MM.1S (cell line): ENCODE measurements at regions not wholly inside any gene's neighbourhood (a gene's known extent, or its start where the extent isn't known, plus 50 kb on each side); places are given as distances from the start of the nearest gene placed in this dataset.

Experiments used
- CTCF ChIP-seq: fragments of 300-600 bp; sonication (generic); IDR thresholded peaks from 2 replicates; pipeline ENCODE4 v1.5.1; 2016; ENCODE audit warnings: antibody characterized with exemption, low read length, mixed read lengths
- EZH2 ChIP-seq: fragments of 300-600 bp; sonication (generic); optimal IDR thresholded peaks from 2 replicates; pipeline ENCODE3; 2017; ENCODE audit warnings: low read depth, mild to moderate bottlenecking, antibody characterized with exemption, low read length, mixed read lengths

- no peak for TF ChIP-seq EZH2
- no peak for TF ChIP-seq CTCF
Measured at GRCh38 chr15:85943791-85944190, 135.9 kb upstream of the AGBL1 start.
